ENCODE measurements at regions not wholly inside any gene's neighbourhood (a gene's known extent, or its start where the extent isn't known, plus 50 kb on each side); places are given as distances from the start of the nearest gene placed in this dataset.

DNA sequence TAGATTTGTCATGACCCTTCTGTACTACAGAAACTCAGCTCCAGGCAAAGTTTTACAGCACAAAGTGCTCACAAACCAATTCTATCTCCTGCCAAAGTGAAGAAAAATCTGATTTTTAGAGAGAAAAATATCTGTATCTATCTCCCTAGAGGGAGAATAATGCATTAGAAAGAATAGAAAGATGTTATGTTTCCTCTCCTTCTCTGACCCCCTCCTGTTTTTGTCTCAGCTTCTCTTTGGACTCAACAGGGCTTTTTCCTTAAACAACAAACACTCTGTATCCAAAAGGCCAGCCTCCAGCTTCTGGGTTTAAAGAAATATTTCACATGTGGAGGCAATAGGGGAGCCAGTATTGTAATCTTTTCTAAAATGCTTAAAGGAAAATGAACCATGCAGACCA is 627.4 kb downstream of the REEP3 start:
- TF ChIP-seq, protein P1, sequence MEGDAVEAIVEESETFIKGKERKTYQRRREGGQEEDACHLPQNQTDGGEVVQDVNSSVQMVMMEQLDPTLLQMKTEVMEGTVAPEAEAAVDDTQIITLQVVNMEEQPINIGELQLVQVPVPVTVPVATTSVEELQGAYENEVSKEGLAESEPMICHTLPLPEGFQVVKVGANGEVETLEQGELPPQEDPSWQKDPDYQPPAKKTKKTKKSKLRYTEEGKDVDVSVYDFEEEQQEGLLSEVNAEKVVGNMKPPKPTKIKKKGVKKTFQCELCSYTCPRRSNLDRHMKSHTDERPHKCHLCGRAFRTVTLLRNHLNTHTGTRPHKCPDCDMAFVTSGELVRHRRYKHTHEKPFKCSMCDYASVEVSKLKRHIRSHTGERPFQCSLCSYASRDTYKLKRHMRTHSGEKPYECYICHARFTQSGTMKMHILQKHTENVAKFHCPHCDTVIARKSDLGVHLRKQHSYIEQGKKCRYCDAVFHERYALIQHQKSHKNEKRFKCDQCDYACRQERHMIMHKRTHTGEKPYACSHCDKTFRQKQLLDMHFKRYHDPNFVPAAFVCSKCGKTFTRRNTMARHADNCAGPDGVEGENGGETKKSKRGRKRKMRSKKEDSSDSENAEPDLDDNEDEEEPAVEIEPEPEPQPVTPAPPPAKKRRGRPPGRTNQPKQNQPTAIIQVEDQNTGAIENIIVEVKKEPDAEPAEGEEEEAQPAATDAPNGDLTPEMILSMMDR (IDR thresholded peaks at IDR 0.05; ENCODE audit: insufficient read depth, low read length, severe bottlenecking), result no peak
- DNase-seq (ENCODE audit: low read depth) (no peak), FAIRE-seq (no peak)
- Histone ChIP-seq H3K27me3 (ENCODE audit: control insufficient read depth, insufficient read depth, low read length) (no peaks in the 10 kb centered on the region), H3K36me3 (ENCODE audit: control insufficient read depth, insufficient read depth, low read length) (no peaks in the 10 kb centered on the region), H3K4me3 (ENCODE audit: low read depth, low read length) (no peak overlapping the region)

DNA sequence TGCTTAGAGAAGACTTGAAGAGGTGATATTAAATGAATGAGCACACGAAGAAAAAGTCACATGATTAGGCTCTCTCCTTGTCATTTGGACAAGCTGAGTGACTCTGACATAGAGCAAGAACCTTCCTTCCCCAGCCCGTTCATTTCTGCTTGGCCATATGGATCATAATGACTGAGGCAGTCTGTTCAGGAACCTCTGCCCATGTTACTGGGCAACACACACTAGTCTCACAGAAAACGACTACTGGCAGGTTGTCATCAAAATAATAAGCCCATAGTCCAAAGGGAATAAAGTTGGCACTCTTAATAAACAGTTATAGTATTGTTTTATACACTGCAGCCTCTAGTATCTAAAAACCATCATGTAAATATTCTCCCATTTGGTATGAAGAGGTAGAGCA is 635.0 kb downstream of the REEP3 start:
- H3K27me3 ChIP-seq (ENCODE audit: control insufficient read depth, insufficient read depth, low read length), result no peaks in the 10 kb centered on the region
- H3K36me3 ChIP-seq (ENCODE audit: control insufficient read depth, insufficient read depth, low read length), result no peaks in the 10 kb centered on the region
- DNase-seq (ENCODE audit: low read depth) (no peak), FAIRE-seq (no peak)
- H3K4me3 ChIP-seq (ENCODE audit: low read depth, low read length), result no peak overlapping the region
- TF ChIP-seq, protein P1 (IDR thresholded peaks at IDR 0.05; ENCODE audit: insufficient read depth, low read length, severe bottlenecking), result no peak

DNA sequence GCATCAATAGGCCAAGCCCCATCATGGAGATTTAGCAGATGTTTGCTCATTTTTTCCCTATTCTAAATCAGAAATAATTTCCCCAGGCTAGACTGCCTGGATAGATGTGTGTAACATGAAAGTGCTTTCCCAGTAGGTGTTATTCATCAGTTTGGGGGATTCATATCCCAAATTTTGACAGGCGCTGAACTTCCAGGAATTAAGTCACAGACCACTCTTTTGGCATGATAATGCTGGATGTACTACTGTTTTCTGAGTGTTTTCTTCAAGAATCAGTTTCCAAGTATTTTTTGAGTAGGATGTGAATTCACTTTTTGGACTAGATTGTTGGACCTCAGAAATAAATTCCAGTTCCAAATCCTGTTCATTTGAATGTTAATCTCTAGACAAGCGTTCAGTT is 637.4 kb downstream of the REEP3 start:
- Histone ChIP-seq H3K36me3 (ENCODE audit: control insufficient read depth, insufficient read depth, low read length) (no peaks in the 10 kb centered on the region), H3K4me3 (ENCODE audit: low read depth, low read length) (no peak overlapping the region), H3K27me3 (ENCODE audit: control insufficient read depth, insufficient read depth, low read length) (no peaks in the 10 kb centered on the region)
- DNase-seq (ENCODE audit: low read depth), result no peak
- no peak for FAIRE-seq
- TF ChIP-seq, protein P1 (IDR thresholded peaks at IDR 0.05; ENCODE audit: insufficient read depth, low read length, severe bottlenecking), result no peak

DNA sequence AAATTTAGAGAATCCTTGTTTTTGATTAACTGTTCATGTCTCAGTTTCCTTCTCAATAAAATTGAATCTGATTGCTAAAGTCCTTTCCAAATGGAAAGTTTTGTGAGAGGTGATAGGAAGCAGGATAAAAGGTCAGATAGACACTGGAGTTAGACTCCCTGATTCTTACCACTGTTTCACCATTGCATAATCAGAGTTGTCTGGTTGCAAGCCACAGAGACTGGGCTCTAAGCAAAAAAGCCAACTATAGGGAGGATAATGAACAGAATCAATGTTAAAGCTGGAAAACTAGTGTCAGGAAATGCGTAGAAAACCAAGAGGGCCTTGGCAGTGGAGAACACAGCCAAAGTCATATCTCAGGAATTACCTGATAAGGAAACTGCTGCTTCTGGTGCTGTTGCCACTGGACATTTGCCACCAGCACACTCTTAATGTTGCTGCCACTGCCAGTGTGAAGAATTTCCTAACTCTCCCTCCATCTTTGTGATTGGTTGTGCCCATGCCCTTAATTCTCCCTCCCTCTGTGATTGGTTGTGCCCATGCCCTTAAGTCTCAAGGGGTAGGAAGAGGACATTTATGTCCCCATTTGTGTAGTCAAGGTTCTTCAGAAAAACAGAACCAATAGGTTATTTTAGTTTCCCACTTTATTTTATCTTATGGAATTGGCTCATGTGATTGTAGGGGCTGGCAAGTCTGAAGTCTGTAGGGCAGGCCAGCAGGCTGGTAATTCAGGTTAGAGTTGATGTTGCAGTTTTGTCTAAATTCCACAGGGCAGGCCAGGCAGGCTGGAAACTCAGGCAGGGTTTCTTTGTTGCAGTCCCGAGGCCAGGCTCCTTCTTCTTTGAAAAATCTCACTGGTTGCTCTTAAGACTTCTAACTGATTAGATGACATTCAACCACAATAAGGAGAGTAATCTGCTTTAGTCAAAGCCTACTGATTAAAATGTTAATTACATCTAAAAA is 639.0 kb downstream of the REEP3 start:
- TF ChIP-seq, protein P1 (IDR thresholded peaks at IDR 0.05; ENCODE audit: insufficient read depth, low read length, severe bottlenecking), result no peak
- no peak overlapping the region for H3K4me3 ChIP-seq (ENCODE audit: low read depth, low read length)
- no peak for DNase-seq (ENCODE audit: low read depth)
- no peaks in the 10 kb centered on the region for H3K36me3 ChIP-seq (ENCODE audit: control insufficient read depth, insufficient read depth, low read length)
- FAIRE-seq, result no peak
- H3K27me3 ChIP-seq (ENCODE audit: control insufficient read depth, insufficient read depth, low read length), result no peaks in the 10 kb centered on the region

DNA sequence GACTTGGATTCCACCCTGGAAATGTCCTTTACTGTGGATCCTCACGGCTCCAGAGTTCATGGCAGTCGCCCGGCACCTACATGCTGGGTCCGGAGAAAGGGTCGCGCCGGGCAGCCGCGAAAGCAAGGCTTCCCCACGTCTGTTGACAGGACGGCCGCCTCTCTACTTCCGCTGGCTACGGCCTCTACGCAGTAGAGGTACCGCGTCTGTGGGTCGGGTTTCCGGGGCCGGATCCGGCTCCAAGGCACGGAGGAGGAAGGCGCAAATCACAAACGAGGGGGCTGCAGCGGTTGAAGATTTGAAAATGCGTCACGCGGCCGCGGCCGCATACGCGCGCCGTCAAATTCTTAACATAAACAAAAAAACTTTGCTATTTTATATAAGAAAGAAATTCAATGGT is 649.6 kb downstream of the REEP3 start:
- FAIRE-seq (no peak), DNase-seq (ENCODE audit: low read depth) (no peak)
- Histone ChIP-seq H3K4me3 (ENCODE audit: low read depth, low read length) (no peak overlapping the region), H3K27me3 (ENCODE audit: control insufficient read depth, insufficient read depth, low read length) (no peaks in the 10 kb centered on the region), H3K36me3 (ENCODE audit: control insufficient read depth, insufficient read depth, low read length) (no peaks in the 10 kb centered on the region)
- TF ChIP-seq, protein P1 (IDR thresholded peaks at IDR 0.05; ENCODE audit: insufficient read depth, low read length, severe bottlenecking), result no peak

Measured in bronchial epithelial cell (primary cell).